Glutamatergic neuron (in vitro differentiated cells): ENCODE measurements at regions not wholly inside any gene's neighbourhood (a gene's known extent, or its start where the extent isn't known, plus 50 kb on each side); places are given as distances from the start of the nearest gene placed in this dataset.

ENCODE experiments used
- DNase-seq: peaks from one replicate; pipeline ENCODE4 v3.0.0; 2022
- H3K27ac Mint-ChIP-seq: one replicate; pipeline ENCODE4 v1.8.0; 2020; ENCODE audit warnings: mild to moderate bottlenecking, mixed read lengths, inconsistent platforms; ENCODE audit not compliant: unreplicated experiment
- H3K27me3 Mint-ChIP-seq: one replicate; pipeline ENCODE4 v1.8.0; 2020; ENCODE audit warnings: mild to moderate bottlenecking, moderate library complexity, mixed read lengths, inconsistent platforms; ENCODE audit not compliant: unreplicated experiment
- H3K36me3 Mint-ChIP-seq: one replicate; pipeline ENCODE4 v1.8.0; 2020; ENCODE audit warnings: mild to moderate bottlenecking, mixed read lengths, inconsistent platforms; ENCODE audit not compliant: unreplicated experiment
- H3K4me1 Mint-ChIP-seq: one replicate; pipeline ENCODE4 v1.8.0; 2020; ENCODE audit warnings: mild to moderate bottlenecking, low read depth, mixed read lengths, inconsistent platforms; ENCODE audit not compliant: unreplicated experiment
- H3K4me3 Mint-ChIP-seq: one replicate; pipeline ENCODE4 v1.8.0; 2020; ENCODE audit warnings: mild to moderate bottlenecking, mixed read lengths, inconsistent platforms; ENCODE audit not compliant: unreplicated experiment
- H3K9me3 Mint-ChIP-seq: one replicate; pipeline ENCODE4 v1.8.0; 2020; ENCODE audit warnings: mild to moderate bottlenecking, moderate library complexity, mixed read lengths, inconsistent platforms; ENCODE audit not compliant: unreplicated experiment
- CTCF ChIP-seq: fragments of 200-600 bp; sonication (generic); IDR thresholded peaks from one replicate; pipeline ENCODE4 v1.5.0; 2021; ENCODE audit not compliant: partially characterized antibody, unreplicated experiment

- H3K36me3 Mint-ChIP-seq: no peaks in the 10 kb centered on the region
- H3K9me3 Mint-ChIP-seq: peaks cover 19% of the 10 kb centered on the region
- no peak overlapping the region for H3K4me3 Mint-ChIP-seq
- no peak for TF ChIP-seq CTCF
- no peak overlapping the region for H3K27ac Mint-ChIP-seq
- no peak for DNase-seq
- H3K27me3 Mint-ChIP-seq: peaks cover 3% of the 10 kb centered on the region
- H3K4me1 Mint-ChIP-seq: no peaks in the 10 kb centered on the region
Observed at GRCh38 chr22:49195636-49196035, 632.0 kb downstream of the BRD1 start.

GRCh38 chr22:49193901-49194465 is 633.7 kb downstream of the BRD1 start:
- Mint-ChIP-seq H3K4me1 (no peaks in the 10 kb centered on the region), H3K36me3 (peaks cover 8% of the 10 kb centered on the region), H3K4me3 (no peak overlapping the region), H3K27me3 (peaks cover 5% of the 10 kb centered on the region), H3K9me3 (peaks cover 25% of the 10 kb centered on the region), H3K27ac (no peak overlapping the region)
- no peak for TF ChIP-seq CTCF
- no peak for DNase-seq

GRCh38 chr22:49193348-49193747 is 634.3 kb downstream of the BRD1 start:
- TF ChIP-seq CTCF: no peak
- H3K36me3 Mint-ChIP-seq: peaks cover 8% of the 10 kb centered on the region
- H3K9me3 Mint-ChIP-seq: peaks cover 24% of the 10 kb centered on the region
- DNase-seq: no peak
- peaks cover 5% of the 10 kb centered on the region for H3K27me3 Mint-ChIP-seq
- H3K27ac Mint-ChIP-seq: no peak overlapping the region
- H3K4me3 Mint-ChIP-seq: no peak overlapping the region
- no peaks in the 10 kb centered on the region for H3K4me1 Mint-ChIP-seq

GRCh38 chr22:49192857-49193250 is 634.8 kb downstream of the BRD1 start:
- Mint-ChIP-seq H3K9me3 (peaks cover 22% of the 10 kb centered on the region), H3K36me3 (peaks cover 8% of the 10 kb centered on the region), H3K27me3 (peaks cover 5% of the 10 kb centered on the region), H3K27ac (no peak overlapping the region), H3K4me3 (no peak overlapping the region), H3K4me1 (no peaks in the 10 kb centered on the region)
- TF ChIP-seq CTCF: no peak
- DNase-seq: no peak

- Mint-ChIP-seq H3K4me1 (no peaks in the 10 kb centered on the region), H3K36me3 (peaks cover 8% of the 10 kb centered on the region), H3K27me3 (peaks cover 5% of the 10 kb centered on the region), H3K9me3 (peaks cover 21% of the 10 kb centered on the region), H3K4me3 (no peak overlapping the region), H3K27ac (no peak overlapping the region)
- TF ChIP-seq CTCF: no peak
- DNase-seq: no peak
Observed at GRCh38 chr22:49192180-49192856, 635.4 kb downstream of the BRD1 start.
